ENCODE measurements at regions not wholly inside any gene's neighbourhood (a gene's known extent, or its start where the extent isn't known, plus 50 kb on each side); places are given as distances from the start of the nearest gene placed in this dataset.
"Not testable (repeated sequence)": the region's sequence is repeated elsewhere in the genome, so short reads cannot be mapped to it uniquely, and the experiment has no call there.

- TF ChIP-seq, protein P1, sequence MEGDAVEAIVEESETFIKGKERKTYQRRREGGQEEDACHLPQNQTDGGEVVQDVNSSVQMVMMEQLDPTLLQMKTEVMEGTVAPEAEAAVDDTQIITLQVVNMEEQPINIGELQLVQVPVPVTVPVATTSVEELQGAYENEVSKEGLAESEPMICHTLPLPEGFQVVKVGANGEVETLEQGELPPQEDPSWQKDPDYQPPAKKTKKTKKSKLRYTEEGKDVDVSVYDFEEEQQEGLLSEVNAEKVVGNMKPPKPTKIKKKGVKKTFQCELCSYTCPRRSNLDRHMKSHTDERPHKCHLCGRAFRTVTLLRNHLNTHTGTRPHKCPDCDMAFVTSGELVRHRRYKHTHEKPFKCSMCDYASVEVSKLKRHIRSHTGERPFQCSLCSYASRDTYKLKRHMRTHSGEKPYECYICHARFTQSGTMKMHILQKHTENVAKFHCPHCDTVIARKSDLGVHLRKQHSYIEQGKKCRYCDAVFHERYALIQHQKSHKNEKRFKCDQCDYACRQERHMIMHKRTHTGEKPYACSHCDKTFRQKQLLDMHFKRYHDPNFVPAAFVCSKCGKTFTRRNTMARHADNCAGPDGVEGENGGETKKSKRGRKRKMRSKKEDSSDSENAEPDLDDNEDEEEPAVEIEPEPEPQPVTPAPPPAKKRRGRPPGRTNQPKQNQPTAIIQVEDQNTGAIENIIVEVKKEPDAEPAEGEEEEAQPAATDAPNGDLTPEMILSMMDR (conservative IDR thresholded peaks at IDR 0.05): no peak
Measured at GRCh38 chr3:101999177-101999779, 150.0 kb downstream of the NFKBIZ start.

GRCh38 chr3:102000620-102001209 is 151.4 kb downstream of the NFKBIZ start:
- H3K27ac ChIP-seq: no peak overlapping the region
- TF ChIP-seq, protein P1 (conservative IDR thresholded peaks at IDR 0.05): no peak

More at GRCh38 chr3:101999177-101999779, 150.0 kb downstream of the NFKBIZ start:
- H3K27ac ChIP-seq: no peak overlapping the region

- H3K27ac ChIP-seq: no peak overlapping the region
- TF ChIP-seq, protein P1 (conservative IDR thresholded peaks at IDR 0.05): no peak
Measured at GRCh38 chr3:102002056-102002455, 152.7 kb downstream of the NFKBIZ start.

DNA sequence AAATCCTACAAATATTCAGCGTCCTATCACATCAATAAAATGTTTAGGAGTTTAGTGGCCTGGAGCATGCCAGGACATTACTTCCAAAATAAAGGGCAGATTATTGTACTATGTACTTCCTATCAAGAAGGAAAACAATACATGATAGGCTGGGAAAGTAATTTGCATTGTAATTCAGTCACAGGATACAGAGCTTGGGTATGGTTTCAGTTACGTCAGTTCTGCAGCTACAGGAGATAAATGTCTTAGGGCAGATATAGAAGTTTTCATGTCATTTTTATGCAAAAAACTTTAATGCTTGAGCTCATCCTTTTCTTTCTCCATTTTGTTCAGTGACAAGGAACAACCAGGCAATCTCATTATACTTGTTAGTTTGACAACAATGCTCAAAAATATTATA is 155.2 kb downstream of the NFKBIZ start:
- no peak overlapping the region for H3K27ac ChIP-seq
- TF ChIP-seq, protein P1 (conservative IDR thresholded peaks at IDR 0.05): no peak

DNA sequence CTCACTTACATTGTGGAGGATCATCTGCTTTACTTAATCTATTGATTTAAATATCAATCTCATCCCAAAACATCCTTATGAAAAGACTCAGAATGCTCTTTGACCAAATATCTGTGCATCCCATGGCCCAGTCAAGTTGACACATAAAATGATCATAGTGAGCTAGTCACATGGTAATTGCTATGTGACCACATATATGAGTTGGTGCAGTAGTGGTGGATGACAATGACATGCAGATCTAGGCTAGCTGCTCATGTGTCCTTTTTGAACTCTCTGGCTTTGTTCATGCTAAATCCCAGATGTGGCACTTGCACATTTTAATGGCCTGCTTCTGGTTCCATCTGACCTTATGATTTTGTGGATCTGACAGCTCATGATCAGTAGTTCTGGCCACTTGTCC is 156.2 kb downstream of the NFKBIZ start:
- TF ChIP-seq, protein P1 (conservative IDR thresholded peaks at IDR 0.05): no peak
- H3K27ac ChIP-seq: no peak overlapping the region

DNA sequence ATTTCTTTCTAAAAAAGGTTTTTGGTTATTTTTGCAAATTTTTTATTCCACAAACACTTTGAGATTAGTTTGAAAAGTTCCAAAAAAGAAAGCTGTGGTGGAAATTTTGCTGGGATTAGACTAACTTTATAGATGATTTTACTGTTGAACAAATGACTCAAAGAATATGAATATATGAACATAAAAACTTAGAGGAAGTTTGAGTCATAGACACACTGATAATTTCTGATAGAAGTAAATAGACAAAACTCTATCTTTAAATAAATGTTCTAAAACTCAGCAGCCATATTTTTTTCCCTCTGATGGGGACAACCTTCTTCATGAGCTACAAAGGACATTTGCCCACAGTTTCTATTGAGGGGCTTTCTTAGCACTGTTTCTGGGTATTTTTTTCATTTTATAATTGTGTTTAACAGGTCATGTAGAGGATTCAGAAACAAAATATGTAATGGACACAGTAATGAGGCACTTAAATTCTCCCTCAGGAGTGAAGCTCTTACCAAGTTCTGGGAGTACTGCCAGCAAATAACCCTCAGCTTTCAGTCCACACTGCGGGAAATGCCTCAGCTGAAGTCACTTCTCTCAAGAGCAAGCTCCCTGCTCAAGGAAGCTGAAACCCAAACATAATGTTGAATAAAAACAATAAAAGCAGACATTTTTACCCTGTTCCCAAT is 157.6 kb downstream of the NFKBIZ start:
- no peak overlapping the region for H3K27ac ChIP-seq
- TF ChIP-seq, protein P1 (conservative IDR thresholded peaks at IDR 0.05): no peak

DNA sequence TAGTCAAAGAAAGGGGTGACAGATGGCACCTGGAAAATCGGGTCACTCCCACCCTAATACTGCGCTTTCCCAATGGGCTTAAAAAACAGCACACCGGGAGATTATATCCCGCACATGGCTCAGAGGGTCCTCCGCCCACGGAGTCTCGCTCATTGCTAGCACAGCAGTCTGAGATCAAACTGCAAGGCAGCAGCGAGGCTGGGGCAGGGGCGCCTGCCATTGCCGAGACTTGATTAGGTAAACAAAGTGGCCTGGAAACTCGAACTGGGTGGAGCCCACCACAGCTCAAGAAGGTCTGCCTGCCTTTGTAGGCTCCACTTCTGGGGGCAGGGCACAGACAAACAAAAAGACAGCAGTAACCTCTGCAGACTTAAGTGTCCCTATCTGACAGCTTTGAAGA is 159.1 kb downstream of the NFKBIZ start:
- H3K27ac ChIP-seq: not testable (repeated sequence)

- TF ChIP-seq, protein P1 (conservative IDR thresholded peaks at IDR 0.05): no peak
- H3K27ac ChIP-seq: no peak overlapping the region
Measured at GRCh38 chr3:102016417-102016816, 167.1 kb downstream of the NFKBIZ start.

Measured in VCaP (cell line).